22Rv1 (cell line): ENCODE measurements at regions not wholly inside any gene's neighbourhood (a gene's known extent, or its start where the extent isn't known, plus 50 kb on each side); places are given as distances from the start of the nearest gene placed in this dataset.

Source experiments
- ZFX ChIP-seq: fragments of 450-650 bp; IDR thresholded peaks from 2 replicates; pipeline ENCODE4 v1.6.1; 2017; ENCODE audit warnings: antibody characterized with exemption, borderline replicate concordance
- TF ChIP-seq, protein P1 (sequence below): fragments of 450-650 bp; IDR thresholded peaks from 2 replicates; pipeline ENCODE4 v1.5.1; 2017; ENCODE audit warnings: mild to moderate bottlenecking

DNA sequence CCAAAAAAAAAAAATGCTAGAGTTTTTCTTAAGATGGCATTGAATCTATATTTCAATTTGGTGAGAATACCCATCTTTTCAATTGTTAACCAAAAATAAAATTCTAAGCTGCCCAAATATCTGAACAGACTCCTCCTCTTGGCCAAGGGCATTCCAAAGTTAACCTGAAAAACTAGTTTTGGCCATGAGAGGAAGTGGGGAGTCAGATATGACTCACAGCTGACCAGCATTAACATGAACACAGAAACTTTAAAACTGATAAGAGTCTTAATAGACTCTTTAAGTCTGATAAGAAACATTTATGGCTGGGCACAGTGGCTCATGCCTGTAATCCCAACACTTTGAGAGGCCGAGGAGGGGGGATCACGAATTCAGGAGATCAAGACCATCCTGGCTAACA is 171.3 kb downstream of the FAXC start:
- TF ChIP-seq, protein P1, sequence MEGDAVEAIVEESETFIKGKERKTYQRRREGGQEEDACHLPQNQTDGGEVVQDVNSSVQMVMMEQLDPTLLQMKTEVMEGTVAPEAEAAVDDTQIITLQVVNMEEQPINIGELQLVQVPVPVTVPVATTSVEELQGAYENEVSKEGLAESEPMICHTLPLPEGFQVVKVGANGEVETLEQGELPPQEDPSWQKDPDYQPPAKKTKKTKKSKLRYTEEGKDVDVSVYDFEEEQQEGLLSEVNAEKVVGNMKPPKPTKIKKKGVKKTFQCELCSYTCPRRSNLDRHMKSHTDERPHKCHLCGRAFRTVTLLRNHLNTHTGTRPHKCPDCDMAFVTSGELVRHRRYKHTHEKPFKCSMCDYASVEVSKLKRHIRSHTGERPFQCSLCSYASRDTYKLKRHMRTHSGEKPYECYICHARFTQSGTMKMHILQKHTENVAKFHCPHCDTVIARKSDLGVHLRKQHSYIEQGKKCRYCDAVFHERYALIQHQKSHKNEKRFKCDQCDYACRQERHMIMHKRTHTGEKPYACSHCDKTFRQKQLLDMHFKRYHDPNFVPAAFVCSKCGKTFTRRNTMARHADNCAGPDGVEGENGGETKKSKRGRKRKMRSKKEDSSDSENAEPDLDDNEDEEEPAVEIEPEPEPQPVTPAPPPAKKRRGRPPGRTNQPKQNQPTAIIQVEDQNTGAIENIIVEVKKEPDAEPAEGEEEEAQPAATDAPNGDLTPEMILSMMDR = no peak
- TF ChIP-seq ZFX = no peak
